ENCODE measurements at regions not wholly inside any gene's neighbourhood (a gene's known extent, or its start where the extent isn't known, plus 50 kb on each side); places are given as distances from the start of the nearest gene placed in this dataset.

DNA sequence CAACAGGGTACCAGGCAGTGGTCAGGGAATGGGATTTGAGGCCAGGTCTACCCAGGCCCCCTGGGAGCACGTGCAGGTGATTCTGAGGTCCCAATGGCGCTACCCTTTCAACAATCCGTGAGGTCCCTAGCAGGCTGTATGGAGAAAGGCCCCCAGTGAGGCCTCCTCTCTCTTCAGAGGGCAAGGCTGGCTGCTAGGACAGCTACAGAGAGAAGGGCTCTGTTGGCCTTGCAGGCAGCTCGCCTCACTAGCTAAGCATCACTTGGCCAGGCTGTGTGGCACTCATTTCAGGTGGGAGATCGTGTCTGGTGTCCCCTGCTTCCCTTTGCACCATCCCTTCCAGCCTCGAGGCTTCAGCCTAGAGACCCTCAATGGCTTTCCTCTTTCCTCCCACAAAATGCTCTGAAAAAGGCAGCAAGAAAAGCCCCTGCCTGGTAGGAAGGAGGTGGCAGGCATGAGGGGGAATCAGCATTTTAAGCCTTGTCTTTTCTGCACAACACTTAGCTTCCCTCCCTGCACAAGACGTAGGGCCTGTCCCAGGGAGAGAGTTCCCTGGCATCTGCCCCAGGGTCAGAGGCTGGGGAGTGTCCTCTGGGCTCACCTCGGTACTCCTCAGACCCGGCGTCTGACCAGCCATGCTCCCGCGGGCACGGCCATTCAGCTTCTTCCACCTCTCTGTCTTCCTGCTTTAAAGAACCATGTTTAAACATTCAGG lies 111.8 kb downstream of the ASB7 start:
- no peak overlapping the region for H3K4me3 Mint-ChIP-seq
- DNase-seq (no peak), ATAC-seq (ENCODE audit: low read depth) (no peak)
- TF ChIP-seq, protein P1, sequence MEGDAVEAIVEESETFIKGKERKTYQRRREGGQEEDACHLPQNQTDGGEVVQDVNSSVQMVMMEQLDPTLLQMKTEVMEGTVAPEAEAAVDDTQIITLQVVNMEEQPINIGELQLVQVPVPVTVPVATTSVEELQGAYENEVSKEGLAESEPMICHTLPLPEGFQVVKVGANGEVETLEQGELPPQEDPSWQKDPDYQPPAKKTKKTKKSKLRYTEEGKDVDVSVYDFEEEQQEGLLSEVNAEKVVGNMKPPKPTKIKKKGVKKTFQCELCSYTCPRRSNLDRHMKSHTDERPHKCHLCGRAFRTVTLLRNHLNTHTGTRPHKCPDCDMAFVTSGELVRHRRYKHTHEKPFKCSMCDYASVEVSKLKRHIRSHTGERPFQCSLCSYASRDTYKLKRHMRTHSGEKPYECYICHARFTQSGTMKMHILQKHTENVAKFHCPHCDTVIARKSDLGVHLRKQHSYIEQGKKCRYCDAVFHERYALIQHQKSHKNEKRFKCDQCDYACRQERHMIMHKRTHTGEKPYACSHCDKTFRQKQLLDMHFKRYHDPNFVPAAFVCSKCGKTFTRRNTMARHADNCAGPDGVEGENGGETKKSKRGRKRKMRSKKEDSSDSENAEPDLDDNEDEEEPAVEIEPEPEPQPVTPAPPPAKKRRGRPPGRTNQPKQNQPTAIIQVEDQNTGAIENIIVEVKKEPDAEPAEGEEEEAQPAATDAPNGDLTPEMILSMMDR (IDR thresholded peaks at IDR 0.05), result no peak
- TF ChIP-seq EZH2 (IDR thresholded peaks at IDR 0.05; ENCODE audit: borderline replicate concordance, insufficient read depth, low read depth, low read length, poor library complexity, severe bottlenecking), result no peak
- H2AFZ ChIP-seq (ENCODE audit: insufficient read depth, low read depth, low read length, poor library complexity, severe bottlenecking), result no peak overlapping the region
- no peak overlapping the region for H3K4me2 ChIP-seq (replicated peaks; ENCODE audit: low read depth, low read length, poor library complexity, severe bottlenecking)
- H3K27ac ChIP-seq (ENCODE audit: low read length in 2 of 2), result no peak overlapping the region
- 72% methylated on average over 6 of the region's 13 CpGs for WGBS (ENCODE audit: insufficient coverage)
- CTCF ChIA-PET, result no interaction called here
- no peak overlapping the region for H3K4me3 ChIP-seq (ENCODE audit: control extremely low read depth in 1 of 5, extremely low read depth in 1 of 5, insufficient read depth in 1 of 5, low read depth in 2 of 5, low read length in 4 of 5)
- H3K4me1 ChIP-seq (ENCODE audit: control insufficient read depth in 2 of 2, insufficient read depth in 2 of 2, low read length in 2 of 2), result no peaks in the 10 kb centered on the region
- no peaks in the 10 kb centered on the region for H3K36me3 ChIP-seq (replicated peaks in 1 of 2; ENCODE audit: control extremely low read depth in 1 of 2, control insufficient read depth in 1 of 2, extremely low read depth in 1 of 2, insufficient read depth in 2 of 2, low read length in 1 of 2)
- peaks cover 11% of the 10 kb centered on the region for H3K27me3 Mint-ChIP-seq
- no peak overlapping the region for H3K9ac ChIP-seq (ENCODE audit: low read length)
- H3K9me3 ChIP-seq (ENCODE audit: control extremely low read depth in 1 of 3, control insufficient read depth in 2 of 3, insufficient read depth in 1 of 3, low read length in 2 of 3), result peaks cover 0 to 4% (median 0%) of the 10 kb centered on the region in 3 donors
- H3K4me1 Mint-ChIP-seq, result no peaks in the 10 kb centered on the region
- intact Hi-C loops (cut with micrococcal nuclease), result no loop called here
- H3K9me3 Mint-ChIP-seq (ENCODE audit: insufficient read depth), result no peaks in the 10 kb centered on the region
- H3K27ac Mint-ChIP-seq, result no peak overlapping the region
- POLR2A ChIA-PET, result no interaction called here
- H3K27me3 ChIP-seq (replicated peaks in 1 of 4; ENCODE audit: control extremely low read depth in 1 of 4, control insufficient read depth in 3 of 4, insufficient read depth in 4 of 4, low read length in 3 of 4), result no peaks in the 10 kb centered on the region
- H3K79me2 ChIP-seq (ENCODE audit: control insufficient read depth, insufficient read depth, low read length), result no peaks in the 10 kb centered on the region
- no peaks in the 10 kb centered on the region for H4K20me1 ChIP-seq (ENCODE audit: control insufficient read depth, insufficient read depth, low read length, poor library complexity, severe bottlenecking)

GRCh38 chr15:100714749-100715342 lies 112.5 kb downstream of the ASB7 start:
- Histone ChIP-seq H3K4me3 (ENCODE audit: control extremely low read depth in 1 of 5, extremely low read depth in 1 of 5, insufficient read depth in 1 of 5, low read depth in 2 of 5, low read length in 4 of 5) (no peak overlapping the region), H2AFZ (ENCODE audit: insufficient read depth, low read depth, low read length, poor library complexity, severe bottlenecking) (no peak overlapping the region), H3K4me2 (replicated peaks; ENCODE audit: low read depth, low read length, poor library complexity, severe bottlenecking) (no peak overlapping the region), H3K9ac (ENCODE audit: low read length) (no peak overlapping the region), H3K79me2 (ENCODE audit: control insufficient read depth, insufficient read depth, low read length) (no peaks in the 10 kb centered on the region), H3K27ac (ENCODE audit: low read length in 2 of 2) (no peak overlapping the region), H3K9me3 (ENCODE audit: control extremely low read depth in 1 of 3, control insufficient read depth in 2 of 3, insufficient read depth in 1 of 3, low read length in 2 of 3) (peaks cover 0 to 4% (median 0%) of the 10 kb centered on the region in 3 donors), H4K20me1 (ENCODE audit: control insufficient read depth, insufficient read depth, low read length, poor library complexity, severe bottlenecking) (no peaks in the 10 kb centered on the region), H3K27me3 (replicated peaks in 1 of 4; ENCODE audit: control extremely low read depth in 1 of 4, control insufficient read depth in 3 of 4, insufficient read depth in 4 of 4, low read length in 3 of 4) (no peaks in the 10 kb centered on the region), H3K4me1 (ENCODE audit: control insufficient read depth in 2 of 2, insufficient read depth in 2 of 2, low read length in 2 of 2) (no peaks in the 10 kb centered on the region), H3K36me3 (replicated peaks in 1 of 2; ENCODE audit: control extremely low read depth in 1 of 2, control insufficient read depth in 1 of 2, extremely low read depth in 1 of 2, insufficient read depth in 2 of 2, low read length in 1 of 2) (no peaks in the 10 kb centered on the region)
- no peak for ATAC-seq (ENCODE audit: low read depth)
- H3K27ac Mint-ChIP-seq, result no peak overlapping the region
- DNase-seq, result no peak
- intact Hi-C loops (cut with micrococcal nuclease), result no loop called here
- no peaks in the 10 kb centered on the region for H3K9me3 Mint-ChIP-seq (ENCODE audit: insufficient read depth)
- H3K27me3 Mint-ChIP-seq, result peaks cover 11% of the 10 kb centered on the region
- ChIA-PET CTCF (no interaction called here), POLR2A (no interaction called here)
- 90% methylated on average over 10 of the region's 14 CpGs for WGBS (ENCODE audit: insufficient coverage)
- H3K4me1 Mint-ChIP-seq, result no peaks in the 10 kb centered on the region
- no peak for TF ChIP-seq EZH2 (IDR thresholded peaks at IDR 0.05; ENCODE audit: borderline replicate concordance, insufficient read depth, low read depth, low read length, poor library complexity, severe bottlenecking)
- TF ChIP-seq, protein P1 (IDR thresholded peaks at IDR 0.05), result no peak
- no peak overlapping the region for H3K4me3 Mint-ChIP-seq
